ENCODE measurements at regions not wholly inside any gene's neighbourhood (a gene's known extent, or its start where the extent isn't known, plus 50 kb on each side); places are given as distances from the start of the nearest gene placed in this dataset.

- Histone ChIP-seq H3K79me2 (replicated peaks; ENCODE audit: insufficient read depth) (no peaks in the 10 kb centered on the region), H3K27ac (ENCODE audit: low read depth) (no peak overlapping the region), H4K20me1 (replicated peaks; ENCODE audit: insufficient read depth) (no peaks in the 10 kb centered on the region), H3K4me3 (no peak overlapping the region), H3F3A (replicated peaks; ENCODE audit: low read depth) (no peaks in the 10 kb centered on the region), H3K4me2 (no peak overlapping the region), H3K27me3 (ENCODE audit: insufficient read depth) (no peaks in the 10 kb centered on the region), H3K9me2 (ENCODE audit: insufficient read depth) (no peaks in the 10 kb centered on the region), H2AFZ (no peak overlapping the region), H3K36me3 (ENCODE audit: insufficient read depth) (peaks cover 4% of the 10 kb centered on the region; the same call in 1 of the 2 replicates), H3K4me1 (ENCODE audit: insufficient read depth) (no peaks in the 10 kb centered on the region)
- Mint-ChIP-seq H3K9me3 (peaks cover 85% of the 10 kb centered on the region), H3K36me3 (ENCODE audit: low read depth) (peaks cover 4% of the 10 kb centered on the region; the same call in 1 of the 3 replicates), H3K4me1 (no peaks in the 10 kb centered on the region; the same call in 2 of the 3 replicates), H3K27ac (no peak overlapping the region), H3K27me3 (ENCODE audit: insufficient read depth, low read depth, poor library complexity) (peaks cover 3% of the 10 kb centered on the region), H3K4me3 (no peak overlapping the region)
- no peak for ATAC-seq
- DNase-seq (ENCODE audit: low spot score): no peak
- no peak for TF ChIP-seq NANOG (IDR thresholded peaks at IDR 0.05; ENCODE audit: borderline replicate concordance)
- no peak for TF ChIP-seq ETS1 (IDR thresholded peaks at IDR 0.05)
- no peak for TF ChIP-seq ZNF462 (CRISPR knock-in tag; IDR thresholded peaks at IDR 0.05)
- no peak for TF ChIP-seq CTCF (conservative IDR thresholded peaks at IDR 0.05; ENCODE audit: low read depth in 2 of 2)
- TF ChIP-seq ZNF114 (CRISPR knock-in tag; IDR thresholded peaks at IDR 0.05): no peak
- no peak for TF ChIP-seq EZH2phosphoT487 (IDR thresholded peaks at IDR 0.05; ENCODE audit: unreplicated experiment)
- no peak for TF ChIP-seq EZH2 (IDR thresholded peaks at IDR 0.05; ENCODE audit: low read depth, unreplicated experiment)
- TF ChIP-seq ZNF331 (CRISPR knock-in tag; IDR thresholded peaks at IDR 0.05; ENCODE audit: low read depth): no peak
Measured at GRCh38 chr7:145729691-145730090, 386.9 kb upstream of the CNTNAP2 start.

All from GM23338 (cell line).